Activated CD8-positive, alpha-beta T cell treated with anti-CD3 and anti-CD28 coated beads for 36 hours (primary cell): ENCODE measurements at regions not wholly inside any gene's neighbourhood (a gene's known extent, or its start where the extent isn't known, plus 50 kb on each side); places are given as distances from the start of the nearest gene placed in this dataset.
"Not testable (repeated sequence)": the region's sequence is repeated elsewhere in the genome, so short reads cannot be mapped to it uniquely, and the experiment has no call there.

Source experiments
- ATAC-seq: fragments of 200-7000 bp; cut with Tn5 transposase; one replicate; pipeline ENCODE4 v1.10.0; 2021; ENCODE audit warnings: mild to moderate bottlenecking, moderate library complexity
- CTCF ChIA-PET: fragments of 350-600 bp; sonication (Branson Sonifier 250); formaldehyde crosslinking; loops from one replicate; lab custom pipeline; 2021; ENCODE audit warnings: antibody characterized with exemption; lab: Charles Lee
- POLR2A ChIA-PET: fragments of 350-600 bp; sonication (Branson Sonifier 250); formaldehyde crosslinking; loops from one replicate; lab custom pipeline; 2021; ENCODE audit warnings: antibody characterized with exemption; lab: Charles Lee
- DNase-seq: peaks from one replicate; pipeline ENCODE4 v3.0.0-alpha.2; 2020
- H3K27ac Mint-ChIP-seq: one replicate; pipeline ENCODE4 v1.8.0; 2021; ENCODE audit warnings: mild to moderate bottlenecking, mixed read lengths
- H3K27me3 Mint-ChIP-seq: one replicate; pipeline ENCODE4 v1.8.0; 2021; ENCODE audit warnings: mixed read lengths
- H3K36me3 Mint-ChIP-seq: one replicate; pipeline ENCODE4 v1.8.0; 2021; ENCODE audit warnings: low read depth, mixed read lengths
- H3K4me1 Mint-ChIP-seq: one replicate; pipeline ENCODE4 v1.8.0; 2021; ENCODE audit warnings: low read depth, mixed read lengths
- H3K4me3 Mint-ChIP-seq: one replicate; pipeline ENCODE4 v1.8.0; 2021; ENCODE audit warnings: mild to moderate bottlenecking, moderate library complexity, mixed read lengths
- H3K9me3 Mint-ChIP-seq: one replicate; pipeline ENCODE4 v1.8.0; 2021; ENCODE audit warnings: mixed read lengths
- intact Hi-C: fragments of 100-400 bp; cut with micrococcal nuclease; formaldehyde crosslinking; loops from one replicate; pipeline ENCODE4 v1.10.0; 2022
- TF ChIP-seq, protein P1 (sequence below): fragments of 200-600 bp; IDR thresholded peaks from one replicate; pipeline ENCODE4 v1.8.0; 2022; ENCODE audit warnings: antibody characterized with exemption, mild to moderate bottlenecking

DNA sequence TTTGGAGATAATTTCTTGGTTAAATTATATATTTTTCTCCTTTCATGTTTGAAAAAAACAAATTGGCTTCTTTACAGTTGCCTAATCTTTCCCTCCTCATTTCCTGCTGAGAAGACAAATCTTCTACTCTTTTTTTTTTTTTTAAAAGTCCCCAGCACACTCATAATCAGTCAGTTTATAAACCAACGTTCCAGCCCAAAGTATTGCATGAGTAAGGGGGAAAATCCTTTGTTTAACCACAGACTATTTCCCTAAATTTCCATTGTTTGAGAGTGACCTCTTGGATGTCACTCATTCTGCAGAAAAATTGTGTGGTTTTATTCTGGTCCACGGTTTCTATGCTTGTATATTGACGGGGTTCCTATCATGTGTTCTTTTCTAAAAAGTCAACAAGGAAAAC lies 55.1 kb upstream of the TLR4 start:
- Mint-ChIP-seq H3K36me3 (no peaks in the 10 kb centered on the region), H3K27me3 (peaks cover 8% of the 10 kb centered on the region), H3K9me3 (no peaks in the 10 kb centered on the region), H3K4me3 (no peak overlapping the region), H3K4me1 (peaks cover 4% of the 10 kb centered on the region), H3K27ac (no peak overlapping the region)
- ChIA-PET POLR2A (no interaction called here), CTCF (no interaction called here)
- TF ChIP-seq, protein P1, sequence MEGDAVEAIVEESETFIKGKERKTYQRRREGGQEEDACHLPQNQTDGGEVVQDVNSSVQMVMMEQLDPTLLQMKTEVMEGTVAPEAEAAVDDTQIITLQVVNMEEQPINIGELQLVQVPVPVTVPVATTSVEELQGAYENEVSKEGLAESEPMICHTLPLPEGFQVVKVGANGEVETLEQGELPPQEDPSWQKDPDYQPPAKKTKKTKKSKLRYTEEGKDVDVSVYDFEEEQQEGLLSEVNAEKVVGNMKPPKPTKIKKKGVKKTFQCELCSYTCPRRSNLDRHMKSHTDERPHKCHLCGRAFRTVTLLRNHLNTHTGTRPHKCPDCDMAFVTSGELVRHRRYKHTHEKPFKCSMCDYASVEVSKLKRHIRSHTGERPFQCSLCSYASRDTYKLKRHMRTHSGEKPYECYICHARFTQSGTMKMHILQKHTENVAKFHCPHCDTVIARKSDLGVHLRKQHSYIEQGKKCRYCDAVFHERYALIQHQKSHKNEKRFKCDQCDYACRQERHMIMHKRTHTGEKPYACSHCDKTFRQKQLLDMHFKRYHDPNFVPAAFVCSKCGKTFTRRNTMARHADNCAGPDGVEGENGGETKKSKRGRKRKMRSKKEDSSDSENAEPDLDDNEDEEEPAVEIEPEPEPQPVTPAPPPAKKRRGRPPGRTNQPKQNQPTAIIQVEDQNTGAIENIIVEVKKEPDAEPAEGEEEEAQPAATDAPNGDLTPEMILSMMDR, result no peak
- DNase-seq, result no peak
- intact Hi-C loops, result no loop called here
- no peak for ATAC-seq

DNA sequence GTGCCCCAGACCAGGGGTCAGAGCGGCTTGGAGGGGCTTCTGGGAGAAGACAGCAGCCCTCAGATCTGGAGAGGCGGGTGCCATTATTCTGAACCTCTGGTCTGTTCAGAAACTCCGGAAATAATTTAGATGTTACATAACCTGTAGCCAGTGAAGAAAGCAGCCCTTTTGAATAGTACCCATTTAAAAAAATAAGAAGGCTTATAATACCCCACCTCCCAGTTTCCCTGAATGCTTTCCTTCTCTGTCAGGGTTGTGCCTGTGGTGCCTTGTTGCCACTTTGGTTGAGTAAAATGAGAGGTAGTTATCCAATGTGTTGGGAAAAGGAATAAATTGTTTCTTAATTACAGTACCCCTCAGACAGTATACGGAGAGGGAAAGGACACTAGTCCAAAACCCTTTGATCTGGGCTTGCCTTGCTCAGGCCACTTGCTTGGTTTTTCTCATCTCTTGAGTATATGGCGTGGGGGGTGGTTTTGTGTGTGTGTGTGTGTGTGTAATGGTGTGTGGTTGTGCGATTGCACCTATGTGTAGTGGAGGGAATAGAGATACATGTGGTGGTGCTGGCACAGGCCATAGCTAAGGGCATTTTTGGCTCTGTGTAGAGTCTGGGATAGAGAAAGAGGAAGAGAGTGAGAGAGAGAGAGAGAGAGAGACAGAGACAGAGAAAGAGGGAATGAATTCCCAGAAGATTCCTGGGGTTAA lies 59.1 kb upstream of the TLR4 start:
- H3K36me3 Mint-ChIP-seq, result no peaks in the 10 kb centered on the region
- H3K9me3 Mint-ChIP-seq, result no peaks in the 10 kb centered on the region
- peaks cover 4% of the 10 kb centered on the region for H3K4me1 Mint-ChIP-seq
- intact Hi-C loops, result no loop called here
- ATAC-seq (no peak), DNase-seq (no peak)
- H3K4me3 Mint-ChIP-seq, result no peak overlapping the region
- ChIA-PET POLR2A (interaction anchor here (0.5 kb wide), 1 partner anchor 496 kb away, joined by 3 read pairs; no protein-coding TSS in a partner anchor), CTCF (interaction anchor here (0.6 kb wide), 1 partner anchor 169 kb away, joined by 3 read pairs; no protein-coding TSS in a partner anchor)
- no peak overlapping the region for H3K27ac Mint-ChIP-seq
- TF ChIP-seq, protein P1, result no peak
- H3K27me3 Mint-ChIP-seq, result peaks cover 13% of the 10 kb centered on the region

DNA sequence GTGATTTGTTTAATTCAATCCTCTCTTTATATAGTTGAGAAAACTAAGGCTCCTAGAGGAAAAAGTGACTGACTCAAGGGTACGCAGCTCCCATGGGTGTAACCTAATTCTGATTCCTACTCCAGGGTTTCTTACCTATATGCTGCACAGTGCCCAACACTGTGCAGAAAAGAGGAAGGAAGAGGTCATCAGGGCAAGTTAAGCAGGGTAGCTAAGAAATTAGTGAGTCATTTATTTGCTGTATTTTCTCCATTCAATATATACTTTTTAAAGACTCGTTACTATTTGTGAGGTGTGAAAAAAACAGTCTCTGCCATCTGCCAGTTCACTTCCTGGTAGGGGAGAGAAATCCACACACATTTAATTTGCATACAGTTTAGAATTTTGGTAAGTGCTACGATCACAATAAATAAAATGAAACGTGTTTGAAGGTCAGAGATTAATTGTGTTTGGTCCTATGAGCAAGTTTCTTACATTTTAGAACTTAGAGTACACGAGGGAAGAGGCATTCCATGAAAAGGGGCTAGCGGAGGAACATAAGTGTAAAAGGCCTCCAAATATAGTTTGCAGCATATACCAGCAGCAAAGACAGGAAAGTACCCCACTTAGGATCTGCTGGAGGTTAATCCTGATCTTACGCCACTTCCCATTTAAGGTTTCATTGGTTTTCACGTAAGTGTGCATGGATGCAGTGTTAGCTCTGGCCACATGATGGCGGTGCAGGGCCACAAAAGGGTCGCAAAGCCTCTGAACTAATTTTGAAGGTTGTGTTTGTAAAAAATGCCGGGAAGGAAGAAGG lies 59.9 kb upstream of the TLR4 start:
- Mint-ChIP-seq H3K9me3 (no peaks in the 10 kb centered on the region), H3K36me3 (no peaks in the 10 kb centered on the region), H3K27me3 (peaks cover 13% of the 10 kb centered on the region), H3K27ac (no peak overlapping the region), H3K4me1 (peaks cover 4% of the 10 kb centered on the region), H3K4me3 (no peak overlapping the region)
- intact Hi-C loops, result no loop called here
- TF ChIP-seq, protein P1, result peak; percentile 83
- ATAC-seq (peak; percentile 58), DNase-seq (peak; percentile 67)
- ChIA-PET POLR2A (no interaction called here), CTCF (interaction anchor here (0.6 to 0.9 kb wide), 2 partner anchors 10 to 170 kb away, joined by 3 to 4 read pairs; no protein-coding TSS in a partner anchor)

DNA sequence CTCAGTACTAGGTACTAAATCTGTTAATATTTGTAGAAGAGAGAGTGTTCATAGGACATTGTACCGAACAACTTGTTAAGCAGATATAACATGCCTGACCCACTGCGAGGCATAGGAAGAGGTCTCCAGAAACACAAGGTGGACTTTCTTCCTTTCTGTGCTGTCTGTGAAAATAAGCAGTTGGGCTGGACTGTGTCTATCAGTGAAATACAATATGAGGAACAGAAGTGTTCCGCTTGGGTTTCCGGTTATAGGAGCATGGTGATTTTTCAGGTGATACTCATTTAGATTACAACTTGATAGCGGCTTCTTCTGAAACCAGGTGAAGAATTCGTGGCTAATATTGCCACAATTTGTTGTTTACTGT lies 60.9 kb upstream of the TLR4 start:
- no peak for ATAC-seq
- POLR2A ChIA-PET, result no interaction called here
- no peaks in the 10 kb centered on the region for H3K36me3 Mint-ChIP-seq

DNA sequence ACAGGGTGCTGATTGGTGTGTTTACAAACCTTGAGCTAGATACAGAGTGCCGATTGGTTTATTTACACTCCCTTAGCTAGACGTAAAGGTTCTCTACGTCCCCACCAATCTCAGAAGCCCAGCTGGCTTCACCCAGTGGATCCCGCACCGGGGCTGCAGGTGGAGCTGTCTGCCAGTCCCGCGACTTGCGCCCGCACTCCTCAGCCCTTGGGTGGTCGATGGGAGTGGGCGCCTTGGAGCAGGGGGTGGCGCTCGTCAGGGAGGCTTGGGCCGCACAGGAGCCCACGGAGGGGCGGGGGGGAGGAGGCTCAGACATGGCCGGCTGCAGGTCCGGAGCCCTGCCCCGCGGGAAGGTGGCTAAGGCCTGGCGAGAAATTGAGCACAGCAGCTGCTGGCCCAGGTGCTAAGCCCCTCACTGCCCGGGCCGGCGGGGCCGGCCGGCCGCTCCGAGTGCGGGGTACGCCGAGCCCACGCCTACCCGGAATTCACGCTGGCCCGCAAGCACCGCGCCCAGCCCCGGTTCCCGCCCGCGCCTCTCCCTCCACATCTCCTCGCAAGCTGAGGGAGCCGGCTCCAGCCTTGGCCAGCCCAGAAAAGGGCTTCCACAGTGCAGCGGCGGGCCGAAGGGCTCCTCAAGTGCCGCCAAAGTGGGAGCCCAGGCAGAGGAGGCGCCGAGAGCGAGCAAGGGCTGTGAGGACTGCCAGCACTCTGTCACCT lies 61.5 kb upstream of the TLR4 start:
- H3K9me3 Mint-ChIP-seq, H3K4me1 Mint-ChIP-seq, intact Hi-C loops, POLR2A ChIA-PET, DNase-seq, ATAC-seq, H3K27ac Mint-ChIP-seq, H3K36me3 Mint-ChIP-seq, H3K4me3 Mint-ChIP-seq, CTCF ChIA-PET: not testable (repeated sequence)
- peaks cover 13% of the 10 kb centered on the region for H3K27me3 Mint-ChIP-seq

More for the DNA sequence above, 60.9 kb upstream of the TLR4 start:
- Mint-ChIP-seq H3K9me3 (no peaks in the 10 kb centered on the region), H3K4me1 (peaks cover 4% of the 10 kb centered on the region), H3K4me3 (no peak overlapping the region), H3K27ac (no peak overlapping the region), H3K27me3 (peaks cover 13% of the 10 kb centered on the region)
- TF ChIP-seq, protein P1, result no peak
- no peak for DNase-seq
- intact Hi-C loops, result no loop called here
- CTCF ChIA-PET, result no interaction called here
